Suprapubic skin (tissue), 4 donors: ENCODE measurements at regions not wholly inside any gene's neighbourhood (a gene's known extent, or its start where the extent isn't known, plus 50 kb on each side); places are given as distances from the start of the nearest gene placed in this dataset.

Experiments used
- EP300 ChIP-seq: sonication (generic); formaldehyde crosslinking; IDR thresholded peaks from one replicate; pipeline ENCODE4 v1.6.1; 2017; ENCODE audit warnings: antibody characterized with exemption
- POLR2A ChIP-seq, 2 donors: fragments of 450-650 bp; IDR thresholded peaks; one replicate each; pipeline ENCODE4 v1.6.1; 2017; ENCODE audit warnings: antibody characterized with exemption in 2 of 2, mild to moderate bottlenecking in 2 of 2, moderate library complexity in 2 of 2
- POLR2AphosphoS5 ChIP-seq, 3 donors: sonication (generic); formaldehyde crosslinking; IDR thresholded peaks; one replicate each; pipeline ENCODE4 v1.6.1; 2017; ENCODE audit warnings: antibody characterized with exemption in 3 of 3
- TF ChIP-seq, protein P1 (sequence below), 2 donors: fragments of 200-600 bp in 1 of 2; fragments of 450-650 bp in 1 of 2; sonication (generic) in 1 of 2; IDR thresholded peaks; one replicate each; pipeline ENCODE4 v1.5.1; 2016 to 2019; ENCODE audit warnings: antibody characterized with exemption in 2 of 2, mild to moderate bottlenecking in 1 of 2, moderate library complexity in 1 of 2

- TF ChIP-seq, protein P1, sequence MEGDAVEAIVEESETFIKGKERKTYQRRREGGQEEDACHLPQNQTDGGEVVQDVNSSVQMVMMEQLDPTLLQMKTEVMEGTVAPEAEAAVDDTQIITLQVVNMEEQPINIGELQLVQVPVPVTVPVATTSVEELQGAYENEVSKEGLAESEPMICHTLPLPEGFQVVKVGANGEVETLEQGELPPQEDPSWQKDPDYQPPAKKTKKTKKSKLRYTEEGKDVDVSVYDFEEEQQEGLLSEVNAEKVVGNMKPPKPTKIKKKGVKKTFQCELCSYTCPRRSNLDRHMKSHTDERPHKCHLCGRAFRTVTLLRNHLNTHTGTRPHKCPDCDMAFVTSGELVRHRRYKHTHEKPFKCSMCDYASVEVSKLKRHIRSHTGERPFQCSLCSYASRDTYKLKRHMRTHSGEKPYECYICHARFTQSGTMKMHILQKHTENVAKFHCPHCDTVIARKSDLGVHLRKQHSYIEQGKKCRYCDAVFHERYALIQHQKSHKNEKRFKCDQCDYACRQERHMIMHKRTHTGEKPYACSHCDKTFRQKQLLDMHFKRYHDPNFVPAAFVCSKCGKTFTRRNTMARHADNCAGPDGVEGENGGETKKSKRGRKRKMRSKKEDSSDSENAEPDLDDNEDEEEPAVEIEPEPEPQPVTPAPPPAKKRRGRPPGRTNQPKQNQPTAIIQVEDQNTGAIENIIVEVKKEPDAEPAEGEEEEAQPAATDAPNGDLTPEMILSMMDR (IDR thresholded peaks at IDR 0.05): no peak
- no peak for TF ChIP-seq POLR2AphosphoS5 (IDR thresholded peaks at IDR 0.05)
- no peak for TF ChIP-seq EP300
- no peak for TF ChIP-seq POLR2A (IDR thresholded peaks at IDR 0.05)
Observed at GRCh38 chr3:34219556-34219955, 421.1 kb downstream of the PDCD6IP start.
